Glutamatergic neuron (in vitro differentiated cells): ENCODE measurements at regions not wholly inside any gene's neighbourhood (a gene's known extent, or its start where the extent isn't known, plus 50 kb on each side); places are given as distances from the start of the nearest gene placed in this dataset.

Experiments used
- DNase-seq: peaks from one replicate; pipeline ENCODE4 v3.0.0; 2022
- H3K27ac Mint-ChIP-seq: one replicate; pipeline ENCODE4 v1.8.0; 2020; ENCODE audit warnings: mild to moderate bottlenecking, mixed read lengths, inconsistent platforms; ENCODE audit not compliant: unreplicated experiment
- H3K27me3 Mint-ChIP-seq: one replicate; pipeline ENCODE4 v1.8.0; 2020; ENCODE audit warnings: mild to moderate bottlenecking, moderate library complexity, mixed read lengths, inconsistent platforms; ENCODE audit not compliant: unreplicated experiment
- H3K36me3 Mint-ChIP-seq: one replicate; pipeline ENCODE4 v1.8.0; 2020; ENCODE audit warnings: mild to moderate bottlenecking, mixed read lengths, inconsistent platforms; ENCODE audit not compliant: unreplicated experiment
- H3K4me1 Mint-ChIP-seq: one replicate; pipeline ENCODE4 v1.8.0; 2020; ENCODE audit warnings: mild to moderate bottlenecking, low read depth, mixed read lengths, inconsistent platforms; ENCODE audit not compliant: unreplicated experiment
- H3K4me3 Mint-ChIP-seq: one replicate; pipeline ENCODE4 v1.8.0; 2020; ENCODE audit warnings: mild to moderate bottlenecking, mixed read lengths, inconsistent platforms; ENCODE audit not compliant: unreplicated experiment
- H3K9me3 Mint-ChIP-seq: one replicate; pipeline ENCODE4 v1.8.0; 2020; ENCODE audit warnings: mild to moderate bottlenecking, moderate library complexity, mixed read lengths, inconsistent platforms; ENCODE audit not compliant: unreplicated experiment
- TF ChIP-seq, protein P1 (sequence below): fragments of 200-600 bp; sonication (generic); IDR thresholded peaks from one replicate; pipeline ENCODE4 v1.5.0; 2021; ENCODE audit not compliant: partially characterized antibody, unreplicated experiment

GRCh38 chr1:98002288-98002687 lies 81.5 kb upstream of the DPYD start:
- TF ChIP-seq, protein P1, sequence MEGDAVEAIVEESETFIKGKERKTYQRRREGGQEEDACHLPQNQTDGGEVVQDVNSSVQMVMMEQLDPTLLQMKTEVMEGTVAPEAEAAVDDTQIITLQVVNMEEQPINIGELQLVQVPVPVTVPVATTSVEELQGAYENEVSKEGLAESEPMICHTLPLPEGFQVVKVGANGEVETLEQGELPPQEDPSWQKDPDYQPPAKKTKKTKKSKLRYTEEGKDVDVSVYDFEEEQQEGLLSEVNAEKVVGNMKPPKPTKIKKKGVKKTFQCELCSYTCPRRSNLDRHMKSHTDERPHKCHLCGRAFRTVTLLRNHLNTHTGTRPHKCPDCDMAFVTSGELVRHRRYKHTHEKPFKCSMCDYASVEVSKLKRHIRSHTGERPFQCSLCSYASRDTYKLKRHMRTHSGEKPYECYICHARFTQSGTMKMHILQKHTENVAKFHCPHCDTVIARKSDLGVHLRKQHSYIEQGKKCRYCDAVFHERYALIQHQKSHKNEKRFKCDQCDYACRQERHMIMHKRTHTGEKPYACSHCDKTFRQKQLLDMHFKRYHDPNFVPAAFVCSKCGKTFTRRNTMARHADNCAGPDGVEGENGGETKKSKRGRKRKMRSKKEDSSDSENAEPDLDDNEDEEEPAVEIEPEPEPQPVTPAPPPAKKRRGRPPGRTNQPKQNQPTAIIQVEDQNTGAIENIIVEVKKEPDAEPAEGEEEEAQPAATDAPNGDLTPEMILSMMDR, result no peak
- no peak for DNase-seq
- peaks cover 3% of the 10 kb centered on the region for H3K27me3 Mint-ChIP-seq
- H3K9me3 Mint-ChIP-seq, result no peaks in the 10 kb centered on the region
- no peak overlapping the region for H3K4me3 Mint-ChIP-seq
- no peak overlapping the region for H3K27ac Mint-ChIP-seq
- no peaks in the 10 kb centered on the region for H3K4me1 Mint-ChIP-seq
- H3K36me3 Mint-ChIP-seq, result no peaks in the 10 kb centered on the region

GRCh38 chr1:98001764-98002163 lies 80.9 kb upstream of the DPYD start:
- TF ChIP-seq, protein P1, result no peak
- no peak overlapping the region for H3K4me3 Mint-ChIP-seq
- no peaks in the 10 kb centered on the region for H3K36me3 Mint-ChIP-seq
- no peak overlapping the region for H3K27ac Mint-ChIP-seq
- H3K4me1 Mint-ChIP-seq, result no peaks in the 10 kb centered on the region
- no peak for DNase-seq
- no peaks in the 10 kb centered on the region for H3K9me3 Mint-ChIP-seq
- H3K27me3 Mint-ChIP-seq, result peaks cover 3% of the 10 kb centered on the region

DNA sequence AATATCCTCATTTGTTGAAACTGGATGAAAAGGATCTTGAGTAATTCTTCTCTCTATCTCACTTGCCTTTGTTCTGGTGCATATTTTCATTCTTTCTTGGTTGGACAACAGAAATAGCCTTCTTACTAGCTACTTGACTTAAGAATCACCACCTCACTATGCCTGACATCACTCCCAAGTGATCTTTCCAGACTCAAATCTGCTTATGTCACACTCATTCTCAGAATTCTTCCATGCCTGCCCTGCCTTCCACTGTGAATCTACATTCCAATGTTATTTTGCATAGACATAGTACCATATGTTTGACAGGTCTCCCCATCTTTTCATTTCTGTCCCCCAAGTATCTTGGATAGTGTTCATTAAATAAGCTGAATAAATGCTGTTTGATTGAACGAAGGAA lies 78.5 kb upstream of the DPYD start:
- Mint-ChIP-seq H3K27me3 (peaks cover 3% of the 10 kb centered on the region), H3K36me3 (no peaks in the 10 kb centered on the region), H3K27ac (no peak overlapping the region), H3K9me3 (no peaks in the 10 kb centered on the region), H3K4me3 (no peak overlapping the region), H3K4me1 (no peaks in the 10 kb centered on the region)
- TF ChIP-seq, protein P1, result no peak
- DNase-seq, result no peak

GRCh38 chr1:97996880-97997279 lies 76.0 kb upstream of the DPYD start:
- Mint-ChIP-seq H3K36me3 (no peaks in the 10 kb centered on the region), H3K27ac (no peak overlapping the region), H3K4me1 (no peaks in the 10 kb centered on the region), H3K9me3 (no peaks in the 10 kb centered on the region), H3K27me3 (peaks cover 3% of the 10 kb centered on the region), H3K4me3 (no peak overlapping the region)
- TF ChIP-seq, protein P1, result no peak
- no peak for DNase-seq

- Mint-ChIP-seq H3K4me1 (no peaks in the 10 kb centered on the region), H3K9me3 (peaks cover 5% of the 10 kb centered on the region)
Observed at GRCh38 chr1:97989094-97989680, 68.4 kb upstream of the DPYD start.

More at GRCh38 chr1:97989094-97989680, 68.4 kb upstream of the DPYD start:
- no peak overlapping the region for H3K27ac Mint-ChIP-seq
- peaks cover 6% of the 10 kb centered on the region for H3K36me3 Mint-ChIP-seq
- no peak for DNase-seq
- H3K4me3 Mint-ChIP-seq, result no peak overlapping the region
- TF ChIP-seq, protein P1, result no peak
- H3K27me3 Mint-ChIP-seq, result peaks cover 6% of the 10 kb centered on the region
